HEK293 (cell line): ENCODE measurements at regions not wholly inside any gene's neighbourhood (a gene's known extent, or its start where the extent isn't known, plus 50 kb on each side); places are given as distances from the start of the nearest gene placed in this dataset.

Experiments used
- CTCF ChIP-seq: fragments of 450-650 bp; formaldehyde crosslinking; IDR thresholded peaks from 2 replicates; pipeline ENCODE4 v1.5.1; 2016; ENCODE audit warnings: missing biosample characterization, missing genetic modification characterization
- HOXA7 ChIP-seq: sonication (generic); formaldehyde crosslinking; IDR thresholded peaks from 2 replicates; pipeline ENCODE4 v1.8.1; 2022; ENCODE audit warnings: missing genetic modification reagents, borderline replicate concordance
- REST ChIP-seq: fragments of 450-650 bp; formaldehyde crosslinking; IDR thresholded peaks from 2 replicates; pipeline ENCODE4 v1.5.1; 2016; ENCODE audit warnings: missing biosample characterization, missing genetic modification characterization
- ZBTB17 ChIP-seq: fragments of 450-650 bp; formaldehyde crosslinking; IDR thresholded peaks from 2 replicates; pipeline ENCODE4 v1.5.1; 2016; ENCODE audit warnings: missing biosample characterization, missing genetic modification characterization
- ZNF175 ChIP-seq: fragments of 450-650 bp; formaldehyde crosslinking; IDR thresholded peaks from 2 replicates; pipeline ENCODE4 v1.5.1; 2016; ENCODE audit warnings: missing biosample characterization, missing genetic modification characterization
- ZNF23 ChIP-seq: fragments of 450-650 bp; formaldehyde crosslinking; IDR thresholded peaks from 2 replicates; pipeline ENCODE4 v1.5.1; 2016; ENCODE audit warnings: missing biosample characterization, missing genetic modification characterization, borderline replicate concordance
- ZNF776 ChIP-seq: fragments of 450-650 bp; formaldehyde crosslinking; IDR thresholded peaks from 2 replicates; pipeline ENCODE4 v1.5.0; 2017; ENCODE audit warnings: missing biosample characterization, missing genetic modification characterization, borderline replicate concordance

DNA sequence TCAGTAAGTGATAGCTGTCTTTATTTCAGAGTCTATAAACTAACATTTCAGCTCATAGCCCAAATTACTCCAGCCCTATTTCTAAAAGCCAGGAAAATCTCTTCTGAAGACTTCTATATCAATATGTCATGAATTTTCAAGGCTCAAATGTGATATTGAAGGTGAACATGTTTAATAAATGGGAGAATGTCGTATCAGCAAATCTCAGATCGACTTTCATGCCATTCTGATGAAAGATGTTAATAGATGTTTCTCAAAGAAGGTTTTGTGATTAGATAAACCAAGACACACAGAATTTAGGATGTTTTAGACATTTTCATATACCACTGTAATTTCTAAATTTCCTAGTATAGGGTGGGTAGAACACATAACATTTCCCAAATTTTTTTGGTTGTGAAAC lies 380.6 kb downstream of the ARL4A start:
- TF ChIP-seq CTCF (tag by site-specific recombination) (no peak), ZBTB17 (tag by site-specific recombination) (no peak), ZNF175 (tag by site-specific recombination) (no peak), HOXA7 (CRISPR knock-in tag) (no peak), REST (tag by site-specific recombination) (no peak), ZNF776 (tag by site-specific recombination) (no peak), ZNF23 (no peak)
